K562 (cell line): ENCODE measurements at regions not wholly inside any gene's neighbourhood (a gene's known extent, or its start where the extent isn't known, plus 50 kb on each side); places are given as distances from the start of the nearest gene placed in this dataset.

ENCODE experiments used
- ATAC-seq: fragments of 200-7000 bp; cut with Tn5 transposase; 3 replicates; pipeline ENCODE4 v1.9.1; 2020; ENCODE audit warnings: moderate library complexity
- BruUV-seq: library from RNA; stranded (reverse); fragments of 400-500 nt; replicated peaks from 2 replicates; lab custom pipeline; 2021; lab: Mats Ljungman, UMichigan
- CTCF ChIA-PET: fragments of 300-600 bp; formaldehyde crosslinking; extraction: SDS; loops from one replicate; lab custom pipeline; 2021; ENCODE audit warnings: low intra/inter-chr PET ratio; lab: Yijun Ruan, JAX
- POLR2A ChIA-PET: fragments of 300-600, 350-650 bp; sonication (Branson Sonifier 250); formaldehyde crosslinking; extraction: SDS; loops from one replicate; lab custom pipeline; 2021; ENCODE audit warnings: antibody characterized with exemption, inconsistent platforms; lab: Yijun Ruan, JAX
- DNase-seq, 4 experiments: peaks; one replicate each; pipeline versions ENCODE4 v3.0.0 to v3.0.0-alpha.2; 2011 to 2018; ENCODE audit warnings: low spot score in 3 of 4, mixed read lengths in 3 of 4; ENCODE audit errors: extremely low read depth in 1 of 4
- FAIRE-seq: peaks from 2 replicates; lab custom pipeline; 2011; peaks lifted over from hg19 to GRCh38; lab: Jason Lieb, UNC
- H2AFZ ChIP-seq: 2 replicates; pipeline ENCODE4 v1.6.0; 2011; ENCODE audit warnings: low read depth, low read length, control low read depth, inconsistent platforms
- H3K27ac ChIP-seq: fragments of 200-600 bp; 3 replicates; pipeline ENCODE4 v1.8.0; 2011; ENCODE audit warnings: low read depth, mild to moderate bottlenecking, control low read depth, inconsistent platforms, low read length, moderate library complexity, mixed read lengths; ENCODE audit errors: extremely low read depth
- H3K27me3 ChIP-seq, 2 experiments: fragments of 300-600 bp in 1 of 2; 2 replicates in 1 of 2; 3 replicates in 1 of 2; pipeline versions ENCODE4 v1.6.0 to v1.8.0; 2011; ENCODE audit warnings: inconsistent platforms in 2 of 2, low read length in 2 of 2, mild to moderate bottlenecking in 1 of 2, mixed read lengths in 1 of 2, moderate library complexity in 1 of 2; ENCODE audit not compliant: control insufficient read depth in 2 of 2, insufficient read depth in 2 of 2
- H3K36me3 ChIP-seq: fragments of 300-600 bp; 3 replicates; pipeline ENCODE4 v1.8.0; 2011; ENCODE audit warnings: mild to moderate bottlenecking, low read length, inconsistent platforms; ENCODE audit not compliant: control insufficient read depth, insufficient read depth
- H3K4me1 ChIP-seq, 2 experiments: fragments of 200-600 bp in 1 of 2; replicated peaks in 1 of 2; 2 replicates in 1 of 2; 3 replicates in 1 of 2; pipeline versions ENCODE4 v1.5.1 to v1.8.0; 2011; ENCODE audit warnings: inconsistent platforms in 2 of 2, low read length in 2 of 2, mild to moderate bottlenecking in 1 of 2, mixed read lengths in 1 of 2, moderate library complexity in 1 of 2; ENCODE audit not compliant: control insufficient read depth in 2 of 2, insufficient read depth in 2 of 2
- H3K4me2 ChIP-seq: 2 replicates; pipeline ENCODE4 v1.6.1; 2011; ENCODE audit warnings: low read length, control low read depth, inconsistent platforms, mixed read lengths; ENCODE audit not compliant: insufficient read depth
- H3K4me3 ChIP-seq: fragments of 200-600 bp; sonication (generic), shearing (Covaris generic); 2 replicates; pipeline ENCODE4 v1.5.1; 2016; ENCODE audit warnings: control low read depth, inconsistent platforms
- H3K79me2 ChIP-seq: fragments of 200-600 bp; 3 replicates; pipeline ENCODE4 v1.8.0; 2011; ENCODE audit warnings: low read length, inconsistent platforms; ENCODE audit not compliant: control insufficient read depth, insufficient read depth
- H3K9ac ChIP-seq, 2 experiments: 2 replicates each; pipeline versions ENCODE4 v1.6.0 to v1.6.1; 2011; ENCODE audit warnings: low read depth in 2 of 2, low read length in 2 of 2, control low read depth in 1 of 2, inconsistent platforms in 1 of 2, mild to moderate bottlenecking in 1 of 2, mixed read lengths in 1 of 2; ENCODE audit not compliant: insufficient read depth in 1 of 2
- H3K9me1 ChIP-seq: one replicate; pipeline ENCODE4 v1.6.0; 2011; ENCODE audit warnings: inconsistent platforms, mild to moderate bottlenecking, low read length, moderate library complexity; ENCODE audit not compliant: control insufficient read depth, insufficient read depth
- H3K9me3 ChIP-seq: replicated peaks from 2 replicates; pipeline ENCODE4 v1.5.1; 2011; ENCODE audit warnings: low read depth, low read length, inconsistent platforms; ENCODE audit not compliant: control insufficient read depth, insufficient read depth
- H4K20me1 ChIP-seq: replicated peaks from 2 replicates; pipeline ENCODE4 v1.6.1; 2011; ENCODE audit warnings: low read length, inconsistent platforms, mixed read lengths; ENCODE audit not compliant: control insufficient read depth, insufficient read depth
- BACH1 ChIP-seq: fragments of 200-800 bp; sonication (Bioruptor generic); IDR thresholded peaks from 2 replicates; pipeline ENCODE4 v1.6.1; 2016; ENCODE audit warnings: missing genetic modification characterization, missing compliant biosample characterization
- BDP1 ChIP-seq: IDR thresholded peaks from 3 replicates; pipeline ENCODE4 v1.6.1; 2011; ENCODE audit not compliant: insufficient read length, insufficient read depth
- CCNT2 ChIP-seq: IDR thresholded peaks from 2 replicates; pipeline ENCODE4 v1.6.1; 2011; ENCODE audit warnings: borderline replicate concordance, low read depth, mild to moderate bottlenecking, moderate library complexity, mixed read lengths, low read length; ENCODE audit not compliant: insufficient read length; ENCODE audit errors: extremely low read depth
- CREM ChIP-seq: IDR thresholded peaks from 2 replicates; pipeline ENCODE4 v1.6.1; 2014; ENCODE audit warnings: antibody characterized with exemption, low read depth
- CSDE1 ChIP-seq, 2 experiments: fragments of 450-650 bp; IDR thresholded peaks; 2 replicates each; pipeline ENCODE4 v1.6.1; 2016; ENCODE audit warnings: mild to moderate bottlenecking in 1 of 2
- FOXK1 ChIP-seq: sonication (generic); formaldehyde crosslinking; IDR thresholded peaks from 2 replicates; pipeline ENCODE4 v1.8.0; 2022; ENCODE audit warnings: missing genetic modification reagents, mild to moderate bottlenecking, borderline replicate concordance
- HNRNPUL1 ChIP-seq: fragments of 200-400 bp; formaldehyde crosslinking; IDR thresholded peaks from 2 replicates; pipeline ENCODE4 v1.6.1; 2017; ENCODE audit warnings: low read length
- MTA2 ChIP-seq: fragments of 450-650 bp; IDR thresholded peaks from 2 replicates; pipeline ENCODE4 v1.6.1; 2016; ENCODE audit warnings: low read depth
- MTA3 ChIP-seq: fragments of 450-650 bp; formaldehyde crosslinking; IDR thresholded peaks from 2 replicates; pipeline ENCODE4 v1.6.1; 2017; ENCODE audit warnings: mild to moderate bottlenecking, borderline replicate concordance
- POLR3G ChIP-seq: IDR thresholded peaks from 2 replicates; pipeline ENCODE4 v1.6.1; 2011; ENCODE audit not compliant: insufficient read length, insufficient replicate concordance; ENCODE audit errors: extremely low read depth
- SMARCE1 ChIP-seq: fragments of 450-650 bp; IDR thresholded peaks from 2 replicates; pipeline ENCODE4 v1.7.1; 2016; ENCODE audit warnings: mild to moderate bottlenecking
- SOX6 ChIP-seq: fragments of 450-650 bp; IDR thresholded peaks from 2 replicates; pipeline ENCODE4 v1.6.1; 2014; ENCODE audit warnings: mild to moderate bottlenecking
- STAT6 ChIP-seq: sonication (generic); formaldehyde crosslinking; IDR thresholded peaks from 2 replicates; pipeline ENCODE4 v1.8.1; 2023; ENCODE audit warnings: mild to moderate bottlenecking, missing genetic modification reagents
- ZC3H4 ChIP-seq: sonication (generic); formaldehyde crosslinking; IDR thresholded peaks from 2 replicates; pipeline ENCODE4 v1.9.0; 2021; ENCODE audit warnings: missing genetic modification reagents, borderline replicate concordance
- ZNF589 ChIP-seq: fragments of 200-800 bp; sonication (Bioruptor generic); IDR thresholded peaks from 2 replicates; pipeline ENCODE4 v1.6.1; 2016; ENCODE audit warnings: low read depth, missing genetic modification characterization, missing compliant biosample characterization
- ZNF699 ChIP-seq: fragments of 250-450 bp; sonication (Bioruptor Pico); IDR thresholded peaks from 2 replicates; pipeline ENCODE4 v1.8.0; 2021; ENCODE audit warnings: mild to moderate bottlenecking, moderate library complexity; ENCODE audit not compliant: insufficient replicate concordance
- WGBS: fragments of 100-300 bp; shearing (Covaris generic); methylation state at CpG from one replicate; pipeline ENCODE4 v1.1.6; 2016; ENCODE audit warnings: low coverage, mixed read lengths; ENCODE audit not compliant: insufficient coverage; ENCODE audit errors: missing lambda C conversion rate; 5-methylcytosine and 5-hydroxymethylcytosine counted together
- in situ Hi-C: fragments of 300-500 bp; cut with MboI; formaldehyde crosslinking; loops from 4 replicates; pipeline ENCODE4 v1.15.0; 2018; ENCODE audit warnings: inconsistent platforms, mixed read lengths
- intact Hi-C: fragments of 100-400 bp; cut with micrococcal nuclease; formaldehyde crosslinking; loops from 2 replicates; pipeline ENCODE4 v1.14.2; 2022

GRCh38 chr14:23831596-23831995 is 122.0 kb upstream of the DHRS4 start:
- ChIA-PET POLR2A (no interaction called here), CTCF (no interaction called here)
- H3K4me2 ChIP-seq = no peak overlapping the region
- in situ Hi-C loops (no loop called here), intact Hi-C loops (no loop called here)
- H3K36me3 ChIP-seq = no peaks in the 10 kb centered on the region
- 0% methylated on average over 2 of the region's 3 CpGs for WGBS
- no peak for FAIRE-seq
- no peaks in the 10 kb centered on the region for H3K79me2 ChIP-seq
- no peaks in the 10 kb centered on the region; a peak in 1 of 5 replicates for H3K4me1 ChIP-seq
- no peaks in the 10 kb centered on the region for H4K20me1 ChIP-seq
- H3K27me3 ChIP-seq = peaks cover 0 to 6% of the 10 kb centered on the region in 2 experiments; a peak in 1 of 5 replicates
- H3K4me3 ChIP-seq = no peak overlapping the region
- H3K9me1 ChIP-seq = no peaks in the 10 kb centered on the region
- no TSS peak for BruUV-seq
- no peak overlapping the region for H2AFZ ChIP-seq
- no peak for DNase-seq
- no peak overlapping the region for H3K27ac ChIP-seq
- ATAC-seq = no peak
- no peak overlapping the region for H3K9ac ChIP-seq
- TF ChIP-seq CCNT2 = no peak
- no peak for TF ChIP-seq ZC3H4
- TF ChIP-seq CSDE1 (IDR thresholded peaks at IDR 0.05) = no peak
- no peak for TF ChIP-seq ZNF589 (CRISPR knock-in tag)
- no peak for TF ChIP-seq SMARCE1
- no peak for TF ChIP-seq SOX6
- no peak for TF ChIP-seq POLR3G
- no peak for TF ChIP-seq CREM
- no peak for TF ChIP-seq HNRNPUL1
- TF ChIP-seq STAT6 (CRISPR knock-in tag) = no peak
- TF ChIP-seq FOXK1 (CRISPR knock-in tag) = no peak
- no peak for TF ChIP-seq MTA3
- no peak for TF ChIP-seq BDP1
- no peak for TF ChIP-seq MTA2
- no peak for TF ChIP-seq BACH1 (tag)
- TF ChIP-seq ZNF699 (CRISPR knock-in tag) = no peak
- H3K9me3 ChIP-seq = no peaks in the 10 kb centered on the region
